ENCODE measurements at regions not wholly inside any gene's neighbourhood (a gene's known extent, or its start where the extent isn't known, plus 50 kb on each side); places are given as distances from the start of the nearest gene placed in this dataset.

- DNase-seq (ENCODE audit: low spot score): no peak
Measured at GRCh38 chr4:31107362-31107761, 387.2 kb downstream of the PCDH7 start.

- no peak for DNase-seq (ENCODE audit: low spot score)
Measured at GRCh38 chr4:31108762-31109161, 388.6 kb downstream of the PCDH7 start.

- DNase-seq (ENCODE audit: low spot score): no peak
Measured at GRCh38 chr4:31111790-31112189, 391.6 kb downstream of the PCDH7 start.

- peak; percentile 35 for DNase-seq (ENCODE audit: low spot score)
Measured at GRCh38 chr4:31114816-31115215, 394.6 kb downstream of the PCDH7 start.

GRCh38 chr4:31124008-31124585 is 403.9 kb downstream of the PCDH7 start:
- DNase-seq (ENCODE audit: low spot score): no peak

- DNase-seq (ENCODE audit: low spot score): no peak
Measured at GRCh38 chr4:31125061-31125460, 404.9 kb downstream of the PCDH7 start.

GRCh38 chr4:31125496-31125895 is 405.3 kb downstream of the PCDH7 start:
- DNase-seq (ENCODE audit: low spot score): no peak

GRCh38 chr4:31126881-31127398 is 406.8 kb downstream of the PCDH7 start:
- DNase-seq (ENCODE audit: low spot score): no peak

GRCh38 chr4:31130930-31131329 is 410.8 kb downstream of the PCDH7 start:
- DNase-seq (ENCODE audit: low spot score): no peak

- no peak for DNase-seq (ENCODE audit: low spot score)
Measured at GRCh38 chr4:31134720-31135119, 414.6 kb downstream of the PCDH7 start.

GRCh38 chr4:31139767-31140166 is 419.6 kb downstream of the PCDH7 start:
- no peak for DNase-seq (ENCODE audit: low spot score)

GRCh38 chr4:31141095-31141831 is 421.1 kb downstream of the PCDH7 start:
- no peak for DNase-seq (ENCODE audit: low spot score)

GRCh38 chr4:31141832-31142142 is 421.6 kb downstream of the PCDH7 start:
- DNase-seq (ENCODE audit: low spot score): no peak

GRCh38 chr4:31146366-31146765 is 426.2 kb downstream of the PCDH7 start:
- no peak for DNase-seq (ENCODE audit: low spot score)

- no peak for DNase-seq (ENCODE audit: low spot score)
Measured at GRCh38 chr4:31148990-31149389, 428.8 kb downstream of the PCDH7 start.

GRCh38 chr4:31156221-31156620 is 436.1 kb downstream of the PCDH7 start:
- DNase-seq (ENCODE audit: low spot score): no peak

GRCh38 chr4:31160146-31160545 is 440.0 kb downstream of the PCDH7 start:
- DNase-seq (ENCODE audit: low spot score): peak; percentile 10

GRCh38 chr4:31169846-31170245 is 449.7 kb downstream of the PCDH7 start:
- DNase-seq (ENCODE audit: low spot score): no peak

- DNase-seq (ENCODE audit: low spot score): no peak
Measured at GRCh38 chr4:31171362-31171761, 451.2 kb downstream of the PCDH7 start.

- DNase-seq (ENCODE audit: low spot score): no peak
Measured at GRCh38 chr4:31175242-31175910, 455.2 kb downstream of the PCDH7 start.

GRCh38 chr4:31183256-31183655 is 463.1 kb downstream of the PCDH7 start:
- DNase-seq (ENCODE audit: low spot score): no peak

- no peak for DNase-seq (ENCODE audit: low spot score)
Measured at GRCh38 chr4:31185014-31185585, 464.9 kb downstream of the PCDH7 start.

GRCh38 chr4:31187979-31188378 is 467.8 kb downstream of the PCDH7 start:
- no peak for DNase-seq (ENCODE audit: low spot score)
